Nephron progenitor cell (in vitro differentiated cells): ENCODE measurements at regions not wholly inside any gene's neighbourhood (a gene's known extent, or its start where the extent isn't known, plus 50 kb on each side); places are given as distances from the start of the nearest gene placed in this dataset.
A peak's percentile ranks its signal among the peaks of the same experiment; 100 is the strongest.

ENCODE experiments used
- DNase-seq: peaks from one replicate; pipeline ENCODE4 v3.0.0; 2021
- H3K27ac Mint-ChIP-seq: 2 replicates; pipeline ENCODE4 v1.8.0; 2021; ENCODE audit warnings: mild to moderate bottlenecking, moderate library complexity, mixed read lengths
- H3K27me3 Mint-ChIP-seq: 2 replicates; pipeline ENCODE4 v1.8.0; 2021; ENCODE audit warnings: mild to moderate bottlenecking, low read depth, mixed read lengths; ENCODE audit not compliant: poor library complexity
- H3K36me3 Mint-ChIP-seq: 2 replicates; pipeline ENCODE4 v1.8.0; 2021; ENCODE audit warnings: low read depth, mixed read lengths
- H3K4me1 Mint-ChIP-seq: 2 replicates; pipeline ENCODE4 v1.8.0; 2021; ENCODE audit warnings: mixed read lengths
- H3K4me3 Mint-ChIP-seq: 2 replicates; pipeline ENCODE4 v1.8.0; 2021; ENCODE audit warnings: mild to moderate bottlenecking, moderate library complexity, mixed read lengths
- H3K9me3 Mint-ChIP-seq: 2 replicates; pipeline ENCODE4 v1.8.0; 2021; ENCODE audit warnings: mild to moderate bottlenecking, moderate library complexity, mixed read lengths
- TF ChIP-seq, protein P1 (sequence below): fragments of 200-600 bp; sonication (generic); IDR thresholded peaks from 2 replicates; pipeline ENCODE4 v1.5.0; 2021; ENCODE audit warnings: antibody characterized with exemption

DNA sequence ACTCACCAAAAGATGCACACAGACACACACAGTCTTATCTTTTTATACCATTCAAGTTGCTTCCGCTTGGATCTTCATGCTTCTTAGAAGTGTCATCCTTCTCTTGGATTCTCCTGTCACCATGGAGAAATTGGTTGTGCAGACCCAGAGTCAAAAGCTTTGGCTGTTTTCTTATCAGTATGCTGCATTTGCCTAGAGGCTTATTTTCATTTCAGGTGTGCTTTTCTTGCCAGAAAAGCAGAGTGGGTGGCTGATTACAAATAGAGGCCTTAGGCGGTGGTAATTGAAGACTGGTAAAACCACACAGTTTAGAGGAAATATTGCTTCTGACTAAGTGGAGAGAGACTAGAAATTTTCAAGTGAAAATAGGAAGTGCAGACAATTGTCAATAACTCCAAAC is 70.2 kb upstream of the TLE4 start:
- H3K27ac Mint-ChIP-seq, result peak overlapping the region; percentile 66
- peaks cover 24% of the 10 kb centered on the region for H3K4me1 Mint-ChIP-seq
- peaks cover 2% of the 10 kb centered on the region for H3K27me3 Mint-ChIP-seq
- TF ChIP-seq, protein P1, sequence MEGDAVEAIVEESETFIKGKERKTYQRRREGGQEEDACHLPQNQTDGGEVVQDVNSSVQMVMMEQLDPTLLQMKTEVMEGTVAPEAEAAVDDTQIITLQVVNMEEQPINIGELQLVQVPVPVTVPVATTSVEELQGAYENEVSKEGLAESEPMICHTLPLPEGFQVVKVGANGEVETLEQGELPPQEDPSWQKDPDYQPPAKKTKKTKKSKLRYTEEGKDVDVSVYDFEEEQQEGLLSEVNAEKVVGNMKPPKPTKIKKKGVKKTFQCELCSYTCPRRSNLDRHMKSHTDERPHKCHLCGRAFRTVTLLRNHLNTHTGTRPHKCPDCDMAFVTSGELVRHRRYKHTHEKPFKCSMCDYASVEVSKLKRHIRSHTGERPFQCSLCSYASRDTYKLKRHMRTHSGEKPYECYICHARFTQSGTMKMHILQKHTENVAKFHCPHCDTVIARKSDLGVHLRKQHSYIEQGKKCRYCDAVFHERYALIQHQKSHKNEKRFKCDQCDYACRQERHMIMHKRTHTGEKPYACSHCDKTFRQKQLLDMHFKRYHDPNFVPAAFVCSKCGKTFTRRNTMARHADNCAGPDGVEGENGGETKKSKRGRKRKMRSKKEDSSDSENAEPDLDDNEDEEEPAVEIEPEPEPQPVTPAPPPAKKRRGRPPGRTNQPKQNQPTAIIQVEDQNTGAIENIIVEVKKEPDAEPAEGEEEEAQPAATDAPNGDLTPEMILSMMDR, result no peak
- peaks cover 12% of the 10 kb centered on the region for H3K36me3 Mint-ChIP-seq
- no peak for DNase-seq
- no peak overlapping the region for H3K4me3 Mint-ChIP-seq
- peaks cover 17% of the 10 kb centered on the region for H3K9me3 Mint-ChIP-seq

DNA sequence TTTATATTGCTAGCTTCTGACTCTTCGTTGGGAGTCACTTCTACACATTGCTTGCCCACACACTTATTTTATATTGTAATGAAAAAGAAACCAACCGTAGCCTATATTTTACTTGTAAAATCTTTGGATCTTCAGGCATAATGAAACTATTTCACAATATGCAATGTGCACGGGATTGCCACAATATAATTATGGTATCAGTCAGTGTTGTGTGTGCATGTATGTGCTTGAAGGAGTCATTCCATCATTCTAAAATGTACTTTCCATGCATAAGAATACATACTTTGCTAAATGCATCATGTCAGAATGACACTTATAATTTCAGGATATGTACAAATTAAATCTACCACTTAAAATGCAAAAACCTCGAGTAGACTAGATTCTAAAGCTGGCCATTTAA is 64.0 kb upstream of the TLE4 start:
- no peaks in the 10 kb centered on the region for H3K36me3 Mint-ChIP-seq
- no peaks in the 10 kb centered on the region for H3K4me1 Mint-ChIP-seq
- H3K27ac Mint-ChIP-seq, result no peak overlapping the region
- H3K9me3 Mint-ChIP-seq, result no peaks in the 10 kb centered on the region
- H3K27me3 Mint-ChIP-seq, result peaks cover 2% of the 10 kb centered on the region
- DNase-seq, result no peak
- TF ChIP-seq, protein P1, result no peak
- no peak overlapping the region for H3K4me3 Mint-ChIP-seq

DNA sequence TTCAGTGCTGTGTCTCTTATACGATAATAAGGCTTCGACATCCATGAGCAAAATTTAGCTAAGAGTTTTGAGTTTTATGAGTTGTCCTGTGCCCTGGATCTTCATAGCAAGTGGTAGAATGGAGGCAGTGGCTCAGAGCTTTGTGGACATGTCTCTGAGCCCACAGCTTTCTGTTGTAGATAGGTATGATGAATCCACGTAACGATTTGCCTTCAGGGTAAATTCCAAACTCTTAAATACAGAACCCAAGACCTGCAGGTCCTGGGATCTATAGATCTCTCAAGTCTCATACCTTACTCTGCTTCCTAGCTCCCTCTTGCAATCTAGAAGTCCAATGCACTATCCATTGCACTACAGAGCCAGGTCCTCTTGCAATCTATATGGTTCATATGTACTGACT is 59.5 kb upstream of the TLE4 start:
- DNase-seq, result no peak
- no peaks in the 10 kb centered on the region for H3K4me1 Mint-ChIP-seq
- H3K27ac Mint-ChIP-seq, result no peak overlapping the region

More for the DNA sequence above, 59.5 kb upstream of the TLE4 start:
- TF ChIP-seq, protein P1, result no peak
- Mint-ChIP-seq H3K36me3 (no peaks in the 10 kb centered on the region), H3K4me3 (no peak overlapping the region), H3K9me3 (no peaks in the 10 kb centered on the region), H3K27me3 (peaks cover 4% of the 10 kb centered on the region)
